ENCODE measurements at regions not wholly inside any gene's neighbourhood (a gene's known extent, or its start where the extent isn't known, plus 50 kb on each side); places are given as distances from the start of the nearest gene placed in this dataset.

DNA sequence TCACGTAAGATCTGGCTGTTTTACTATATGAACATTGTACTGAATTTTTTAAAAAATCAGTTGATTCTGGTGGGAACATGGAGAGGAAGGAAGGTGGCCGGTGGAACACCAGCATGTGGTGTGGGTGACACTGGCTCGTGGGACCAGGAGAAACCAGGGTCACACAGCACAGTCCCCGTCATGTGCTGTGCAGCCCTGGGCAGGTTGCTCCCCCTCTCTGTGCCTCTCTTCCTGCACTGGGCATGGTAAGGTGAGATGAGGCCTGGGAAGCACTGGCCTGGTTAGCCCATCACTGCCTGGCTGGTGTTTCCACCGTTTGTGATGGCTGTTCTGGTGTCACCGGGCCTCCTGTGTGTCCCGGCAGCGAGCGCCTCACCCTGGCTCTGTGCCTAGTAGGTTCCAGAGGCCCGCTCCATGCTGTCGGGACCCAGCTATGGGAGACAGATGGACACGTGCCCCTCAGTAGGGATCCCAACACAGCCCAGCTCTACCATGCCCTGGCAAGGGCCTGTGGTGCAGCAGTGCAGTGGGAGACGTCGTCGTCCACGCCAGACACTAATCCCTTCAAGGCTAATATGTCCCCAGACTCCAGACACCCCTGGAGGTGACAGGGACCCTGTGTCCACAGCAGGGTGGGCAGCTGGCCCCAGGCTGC lies 88.2 kb upstream of the LINC01488 start:
- no peak for DNase-seq (ENCODE audit: low read depth)

DNA sequence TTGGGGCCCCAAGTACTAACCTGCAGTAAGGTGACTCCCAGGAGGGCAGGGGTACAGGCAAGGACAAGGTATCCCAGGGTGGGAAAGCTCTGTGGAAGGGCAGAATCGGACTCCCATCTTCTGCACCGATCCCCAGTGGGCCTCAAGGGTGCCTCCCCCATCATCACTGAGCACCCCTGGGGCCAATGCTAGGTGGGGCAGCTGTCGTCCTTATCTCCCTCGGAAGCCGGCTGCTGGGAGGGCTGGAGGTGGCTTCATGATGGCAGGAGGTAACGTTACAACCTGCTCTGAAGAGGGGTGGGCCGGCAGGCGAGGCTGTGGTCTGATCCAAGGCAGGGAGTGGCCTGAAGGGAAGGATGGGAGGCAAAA lies 87.6 kb upstream of the LINC01488 start:
- no peak for DNase-seq (ENCODE audit: low read depth)

DNA sequence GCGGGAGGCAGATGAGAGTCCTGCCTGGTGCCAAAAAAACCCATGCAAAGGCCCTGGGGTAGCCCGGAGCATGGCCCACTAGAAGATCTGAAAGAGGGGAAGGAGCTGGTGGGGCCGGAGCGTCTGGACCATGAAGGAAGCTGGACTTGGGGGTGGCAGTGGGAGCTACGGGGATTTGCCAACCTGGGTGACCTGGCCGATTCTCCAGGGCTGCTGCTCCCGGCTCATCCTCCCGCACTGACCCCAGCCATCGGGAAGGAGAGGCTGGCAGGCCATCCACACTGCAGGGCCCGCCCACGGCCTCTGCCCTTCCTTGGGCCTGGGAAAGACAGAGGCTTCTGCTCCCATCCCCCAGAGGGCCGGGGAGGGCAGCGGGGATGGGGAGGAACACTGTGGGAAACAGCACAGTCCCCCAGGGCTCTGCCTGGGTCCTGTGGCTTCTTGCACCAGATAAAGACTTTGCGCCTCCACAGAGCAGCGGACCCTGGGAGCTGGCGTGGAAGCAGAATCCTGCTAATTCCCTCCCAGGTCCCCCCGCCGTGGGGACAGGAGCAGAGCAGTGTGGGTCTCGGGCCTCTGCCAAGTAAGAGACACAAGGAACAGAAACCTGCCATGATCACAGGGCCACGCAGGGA lies 87.1 kb upstream of the LINC01488 start:
- no peak for DNase-seq (ENCODE audit: low read depth)

DNA sequence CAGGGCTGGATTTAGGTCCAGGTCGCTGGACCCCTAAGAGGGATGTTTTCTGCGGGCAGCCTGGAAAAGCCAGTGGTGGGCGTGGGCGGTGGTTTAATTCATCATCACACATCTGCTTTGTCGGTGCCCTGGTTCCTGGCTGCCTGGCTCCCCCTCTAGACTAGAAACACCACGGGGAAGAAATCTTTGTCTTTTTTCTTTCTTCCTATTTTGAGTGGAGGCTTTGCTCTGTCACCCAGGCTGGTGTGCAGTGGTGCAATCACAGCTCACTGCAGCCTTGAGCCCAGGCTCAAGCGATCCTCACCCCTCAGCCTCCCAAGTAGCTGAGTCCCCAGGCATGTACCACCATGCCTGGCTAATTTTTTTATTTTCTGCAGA lies 86.6 kb upstream of the LINC01488 start:
- no peak for DNase-seq (ENCODE audit: low read depth)

DNA sequence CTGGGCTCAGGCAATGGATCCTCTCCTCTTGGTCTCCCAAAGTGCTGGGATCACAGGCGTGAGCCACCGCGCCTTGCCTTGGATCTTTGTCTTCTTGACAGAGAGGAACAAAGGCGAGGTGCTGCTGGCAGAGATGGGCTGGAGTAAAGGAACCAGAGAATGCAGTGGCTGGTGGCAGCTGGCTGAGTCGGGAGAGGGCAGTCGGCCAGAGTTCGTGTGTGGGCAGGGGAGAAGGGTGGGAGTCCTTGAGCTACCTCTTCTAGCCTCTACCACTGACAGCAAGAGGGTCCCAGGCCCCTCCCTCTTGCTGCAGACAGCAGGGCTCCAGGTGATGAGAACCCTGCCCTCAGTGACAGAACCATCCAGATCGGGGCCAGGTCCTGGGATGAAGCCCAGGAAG lies 86.2 kb upstream of the LINC01488 start:
- DNase-seq (ENCODE audit: low read depth): no peak

DNA sequence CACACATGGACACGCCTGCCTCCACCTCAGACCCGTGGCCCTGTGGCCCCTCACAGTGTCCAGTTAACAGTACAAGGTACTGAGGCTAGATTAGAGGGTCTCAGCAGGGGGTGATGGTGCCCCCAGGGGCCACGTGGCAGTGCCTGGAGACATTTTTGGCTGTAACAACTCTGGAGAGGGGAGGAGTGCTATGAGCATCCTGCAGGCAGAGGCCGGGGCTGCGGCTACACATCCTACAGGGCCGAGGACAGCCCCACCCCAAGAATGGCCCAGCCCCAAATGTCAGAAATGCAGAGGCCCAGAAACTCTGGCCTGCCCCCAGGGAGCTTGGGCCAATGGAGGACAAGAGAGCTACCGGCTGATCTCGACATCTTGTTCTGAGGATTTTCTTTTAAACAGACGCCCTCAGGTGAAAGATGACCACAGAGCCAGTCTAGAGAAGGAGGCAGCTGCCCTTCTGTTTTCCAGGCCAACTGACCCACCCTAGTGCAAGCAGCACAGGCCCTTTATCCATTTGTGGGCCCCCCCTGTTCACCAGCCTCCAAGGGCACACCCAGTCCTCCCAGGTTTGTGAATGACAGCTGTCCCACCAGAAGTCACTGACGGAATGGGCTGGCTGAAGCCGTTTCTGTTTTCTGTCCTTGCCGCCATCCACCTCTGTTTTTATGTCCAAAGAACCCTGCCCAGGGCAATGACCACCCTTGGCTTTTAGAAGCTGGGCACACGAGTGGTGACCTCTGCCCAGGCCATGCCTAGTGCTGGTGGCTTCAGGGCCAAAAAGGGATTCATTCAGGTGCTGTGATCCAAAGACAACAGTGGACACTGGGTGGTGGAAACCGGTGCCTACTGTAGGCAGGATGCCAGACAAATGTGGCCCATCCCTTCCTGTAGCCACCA lies 85.2 kb upstream of the LINC01488 start:
- DNase-seq (ENCODE audit: low read depth): no peak

DNA sequence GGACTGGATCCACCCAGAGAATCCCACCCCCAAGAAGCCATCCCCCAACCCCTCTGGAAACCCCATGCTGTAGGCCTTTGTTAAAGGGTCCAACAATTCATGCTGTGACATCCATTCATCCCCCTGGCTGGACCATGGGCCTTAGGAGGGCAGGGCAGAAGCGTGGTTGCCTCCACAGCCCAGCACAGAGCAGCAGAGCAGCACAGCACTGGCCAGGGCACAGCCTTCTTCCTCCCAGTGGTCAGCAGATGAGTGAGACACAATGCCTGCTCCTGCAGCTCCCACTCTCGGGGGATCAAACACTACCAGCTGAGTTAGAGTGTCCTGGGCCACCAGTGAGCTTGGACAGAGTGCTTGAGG lies 84.5 kb upstream of the LINC01488 start:
- DNase-seq (ENCODE audit: low read depth): no peak

DNA sequence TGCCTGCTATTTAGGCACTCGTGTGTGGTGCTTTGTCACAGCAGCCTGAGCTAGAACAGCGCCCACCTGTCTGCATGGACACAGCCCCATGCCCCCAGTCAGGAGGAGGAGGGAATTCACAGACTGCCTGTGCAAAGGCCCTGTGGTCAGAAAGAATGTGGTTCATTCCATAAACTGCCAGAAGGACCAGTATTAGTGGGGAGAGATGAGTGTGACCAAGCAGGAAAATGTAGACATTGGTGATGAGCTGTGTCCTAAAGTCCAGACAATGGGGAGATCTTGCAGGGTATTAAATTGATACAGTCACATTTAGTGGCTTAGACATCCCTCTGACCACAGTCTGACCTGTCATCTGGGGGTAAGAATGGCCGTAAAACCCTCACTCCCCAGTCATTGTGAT lies 83.7 kb upstream of the LINC01488 start:
- DNase-seq (ENCODE audit: low read depth): no peak

DNA sequence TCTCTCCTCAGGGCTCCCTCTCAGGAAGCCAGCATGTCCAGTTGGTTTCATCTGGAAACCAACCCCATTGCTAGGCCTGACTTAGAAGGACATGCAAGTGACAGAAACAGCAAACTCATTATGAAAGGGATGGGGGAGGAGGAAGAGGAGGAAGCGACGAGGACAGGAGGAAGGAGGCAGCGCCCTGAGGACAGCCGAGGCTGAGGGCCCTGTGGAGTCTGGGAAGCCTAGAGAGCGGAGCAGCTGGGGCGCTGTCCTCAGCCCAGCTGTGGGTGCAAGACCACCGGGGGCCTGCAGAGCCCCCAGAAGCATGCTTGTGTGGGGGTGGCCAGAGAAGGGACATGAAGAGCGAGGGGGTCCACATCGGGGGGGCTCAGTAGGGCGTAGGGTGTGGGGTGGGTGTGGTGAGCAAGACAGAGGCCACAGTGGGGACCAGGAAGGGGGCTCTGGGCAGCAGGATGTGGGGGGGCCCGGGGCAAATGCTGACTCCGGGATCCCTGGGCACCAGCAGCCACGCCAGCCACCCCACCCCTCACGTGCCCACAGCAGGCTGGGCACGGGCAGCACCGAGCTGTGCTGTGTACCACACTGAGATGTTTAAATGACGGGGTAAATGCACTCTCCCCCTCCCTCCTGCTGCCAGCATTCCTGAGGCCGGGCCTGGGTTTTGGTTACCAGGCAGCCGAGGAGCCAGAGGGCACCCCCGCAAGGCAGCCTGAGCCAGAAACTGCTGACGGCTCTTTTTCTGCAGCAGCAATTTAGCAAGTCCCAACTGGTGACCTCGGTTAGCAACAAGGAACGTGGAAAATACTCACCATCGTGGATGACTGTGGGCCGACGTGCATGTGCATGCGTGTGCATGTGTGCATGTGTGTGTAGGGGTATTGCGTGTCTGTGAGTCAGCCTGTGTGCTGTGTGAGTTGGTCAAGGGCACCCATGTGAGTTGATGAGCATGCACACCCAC lies 82.7 kb upstream of the LINC01488 start:
- peak; percentile 61 for DNase-seq (ENCODE audit: low read depth)

DNA sequence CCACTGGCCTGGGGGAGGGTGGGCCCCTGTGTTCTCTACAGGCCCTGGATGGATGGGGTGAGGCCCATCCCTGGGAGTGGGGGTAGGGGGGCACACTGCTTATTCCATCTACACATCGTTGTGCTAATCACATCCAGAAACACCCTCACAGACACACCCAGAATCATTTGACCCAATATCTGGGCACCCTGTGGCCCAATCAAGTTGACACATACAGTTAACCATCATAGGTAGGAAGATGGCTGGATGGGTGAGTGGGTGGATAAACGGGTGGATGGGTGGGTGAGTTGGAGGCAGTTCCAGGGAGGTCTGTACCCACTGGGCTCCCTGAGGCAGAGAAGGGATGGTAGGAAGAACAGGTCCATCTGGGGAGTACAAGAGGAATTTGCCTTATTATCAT lies 81.3 kb upstream of the LINC01488 start:
- DNase-seq (ENCODE audit: low read depth): no peak

DNA sequence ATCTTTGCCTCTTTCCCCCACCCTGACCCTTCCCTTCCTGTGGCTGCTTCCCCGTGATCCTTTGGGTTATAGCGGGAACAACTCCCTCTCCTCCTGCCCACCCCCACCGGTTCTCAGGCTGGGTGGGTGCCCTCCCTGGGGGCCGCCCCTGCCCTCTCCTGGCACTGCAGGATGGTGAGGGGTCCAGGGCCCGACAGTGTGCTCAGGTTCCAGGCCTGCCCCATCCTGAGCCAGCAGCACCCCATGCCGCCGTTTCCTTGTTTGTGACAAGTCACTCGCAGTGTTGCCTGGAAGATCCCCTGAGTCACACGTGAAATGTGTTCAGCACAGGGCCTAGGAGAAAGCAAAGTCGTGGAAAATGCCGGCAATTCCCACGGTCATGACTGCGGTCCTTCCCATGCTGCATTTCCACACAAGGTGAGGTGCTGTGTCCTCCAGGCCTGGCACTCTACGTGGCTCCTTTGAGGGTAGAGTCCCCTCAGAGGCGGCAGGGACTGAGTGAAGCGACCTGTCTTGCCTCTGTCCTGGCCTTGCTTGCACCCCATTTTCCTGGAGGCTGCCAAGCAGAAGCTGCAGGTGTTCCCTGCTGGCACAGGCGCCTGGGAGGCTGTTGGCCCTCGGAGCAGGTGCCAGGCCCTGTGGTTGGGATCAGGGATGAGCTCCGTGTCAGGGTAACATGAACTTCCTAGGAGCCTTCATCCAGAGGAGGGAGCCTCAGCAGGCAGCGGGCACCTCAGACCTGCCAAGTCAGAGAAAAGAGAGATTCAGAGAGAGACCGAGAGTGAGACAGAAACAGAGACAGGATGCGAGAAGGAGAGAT lies 80.5 kb upstream of the LINC01488 start:
- DNase-seq (ENCODE audit: low read depth): no peak

DNA sequence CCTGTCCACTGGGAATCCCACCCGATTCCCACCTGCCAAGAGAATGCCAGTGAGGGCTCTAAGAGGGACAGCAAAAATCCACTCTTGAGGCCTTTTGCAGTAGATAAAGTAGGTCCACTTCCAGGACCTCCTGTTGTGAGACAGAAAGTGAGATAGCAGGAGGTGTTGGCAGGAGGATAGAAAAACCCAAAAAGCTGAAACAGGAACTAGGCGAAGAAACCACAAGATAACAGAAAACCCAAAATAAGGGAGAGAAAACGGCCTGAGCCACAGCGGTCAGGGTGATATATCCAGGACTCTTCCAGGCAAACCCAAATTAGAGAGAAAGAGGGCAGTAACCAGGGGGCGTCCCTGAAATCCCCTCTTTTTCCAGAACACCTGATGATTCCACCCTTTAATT lies 79.7 kb upstream of the LINC01488 start:
- no peak for DNase-seq (ENCODE audit: low read depth)

DNA sequence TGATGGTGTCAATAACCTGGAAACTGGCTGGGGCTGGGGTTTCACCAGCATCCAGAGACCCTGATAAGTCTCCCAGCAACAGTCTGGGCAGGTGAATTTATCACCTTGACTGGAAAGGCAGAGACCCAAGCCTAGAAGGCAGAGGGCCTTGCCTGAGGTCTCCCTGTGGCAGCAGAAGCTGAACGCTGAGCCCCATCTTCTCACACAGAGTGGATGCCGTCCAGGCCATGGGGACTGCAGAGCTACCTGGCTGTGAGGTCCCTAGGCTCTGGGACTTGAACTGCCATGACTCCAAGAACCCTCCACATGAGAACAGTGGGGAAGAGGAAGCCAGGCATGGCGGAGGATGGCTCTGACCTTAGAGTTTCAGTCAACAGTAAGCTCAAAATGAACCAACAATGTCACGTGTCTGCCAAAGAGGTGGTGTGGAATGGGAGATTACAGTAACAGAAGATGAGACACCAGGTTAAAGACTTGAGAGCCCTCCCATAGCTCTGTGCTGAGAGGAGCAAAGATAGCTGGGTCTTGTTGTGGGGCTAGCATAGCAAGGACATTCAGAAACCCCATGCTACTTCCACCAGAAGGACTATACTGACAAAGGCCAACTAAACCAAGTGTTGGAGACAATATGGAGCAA lies 79.1 kb upstream of the LINC01488 start:
- DNase-seq (ENCODE audit: low read depth): no peak

DNA sequence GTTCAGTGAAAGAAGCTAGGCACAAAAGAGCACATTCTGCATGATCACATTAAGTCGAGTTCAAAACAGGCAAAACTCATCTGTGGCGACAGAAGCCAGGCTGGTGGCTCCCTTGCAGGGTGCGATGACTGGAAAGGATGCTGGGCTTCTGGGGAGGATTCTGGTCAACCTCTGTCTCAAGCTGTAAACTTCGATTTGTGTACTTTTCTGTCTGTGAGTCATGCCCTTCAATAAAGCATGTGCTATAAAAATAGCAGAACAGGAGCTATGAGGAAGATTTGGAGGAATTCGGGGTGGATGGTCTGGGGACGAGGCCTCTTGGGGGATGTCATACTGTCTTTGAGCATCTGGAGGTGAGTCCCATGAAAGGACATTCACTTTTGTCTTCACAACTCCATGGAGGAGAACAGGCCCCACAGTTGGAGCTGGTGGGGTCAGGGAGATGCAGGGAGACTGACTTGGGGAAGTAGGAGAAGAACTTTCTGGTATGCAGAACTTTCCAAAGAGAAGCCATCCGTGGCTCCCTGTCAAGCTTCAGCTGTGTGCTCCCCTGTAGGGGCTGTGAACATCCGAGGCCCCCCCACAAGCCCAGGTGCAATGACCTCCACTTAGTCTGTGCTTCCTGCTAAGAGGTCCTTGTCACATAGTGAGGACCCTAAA lies 77.8 kb upstream of the LINC01488 start:
- no peak for DNase-seq (ENCODE audit: low read depth)

DNA sequence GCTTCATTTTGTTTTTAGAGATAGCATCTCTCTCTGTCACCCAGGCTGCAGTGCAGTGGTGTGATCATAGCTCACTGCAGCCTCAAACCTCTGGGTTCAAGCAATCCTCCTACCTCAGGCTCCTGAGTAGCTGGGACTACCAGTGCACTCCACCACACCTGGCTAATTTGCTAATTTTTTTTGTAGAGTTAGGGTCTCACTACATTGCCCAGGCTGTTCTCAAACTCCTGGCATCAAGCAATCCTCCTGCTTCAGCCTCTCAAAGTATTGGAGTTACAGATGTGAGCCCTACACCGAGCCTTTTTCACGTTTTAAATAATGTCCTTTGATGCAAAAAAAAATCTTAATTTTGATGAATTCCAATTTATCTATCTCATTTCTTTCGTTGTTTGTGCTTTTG lies 75.4 kb upstream of the LINC01488 start:
- DNase-seq (ENCODE audit: low read depth): no peak

DNA sequence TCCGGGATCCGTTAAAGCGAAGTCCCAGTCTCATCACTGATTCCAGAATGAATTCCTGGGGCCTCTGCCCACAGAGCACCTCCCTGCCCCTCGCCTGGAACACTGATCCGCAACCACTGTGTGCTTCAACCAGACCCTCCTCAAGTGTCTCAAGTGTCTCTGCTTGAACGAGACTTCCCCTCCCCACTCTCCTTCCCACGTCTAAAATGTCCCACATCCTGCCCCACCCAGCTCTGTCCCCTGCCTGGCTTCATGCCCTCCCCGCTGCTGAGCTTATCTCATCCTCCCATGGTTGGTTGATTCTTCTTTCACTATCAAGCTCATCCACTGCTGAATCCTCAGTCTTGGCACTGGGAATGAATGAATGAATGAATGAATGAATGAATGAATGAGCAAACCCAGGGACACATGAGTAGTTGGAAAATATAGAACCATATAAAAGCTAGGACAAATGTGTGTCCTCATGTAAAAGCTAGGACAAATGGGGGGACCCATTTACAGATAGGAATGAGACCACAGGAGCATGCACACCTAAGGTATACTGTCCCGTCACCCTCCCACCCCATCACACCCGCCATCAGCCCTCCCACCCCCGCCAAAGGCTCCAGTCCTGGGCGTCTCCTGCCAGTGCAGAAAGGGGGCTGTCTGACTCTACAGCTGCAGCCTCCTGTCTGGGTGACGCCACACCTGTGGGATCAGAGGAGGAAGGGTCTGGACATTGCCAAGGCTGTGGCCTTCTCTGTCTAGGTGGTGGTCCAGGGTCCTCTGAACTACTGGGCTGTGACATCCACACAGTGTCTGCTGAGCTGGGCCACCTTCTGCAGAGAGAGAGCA lies 71.4 kb upstream of the LINC01488 start:
- DNase-seq (ENCODE audit: low read depth): peak; percentile 39

DNA sequence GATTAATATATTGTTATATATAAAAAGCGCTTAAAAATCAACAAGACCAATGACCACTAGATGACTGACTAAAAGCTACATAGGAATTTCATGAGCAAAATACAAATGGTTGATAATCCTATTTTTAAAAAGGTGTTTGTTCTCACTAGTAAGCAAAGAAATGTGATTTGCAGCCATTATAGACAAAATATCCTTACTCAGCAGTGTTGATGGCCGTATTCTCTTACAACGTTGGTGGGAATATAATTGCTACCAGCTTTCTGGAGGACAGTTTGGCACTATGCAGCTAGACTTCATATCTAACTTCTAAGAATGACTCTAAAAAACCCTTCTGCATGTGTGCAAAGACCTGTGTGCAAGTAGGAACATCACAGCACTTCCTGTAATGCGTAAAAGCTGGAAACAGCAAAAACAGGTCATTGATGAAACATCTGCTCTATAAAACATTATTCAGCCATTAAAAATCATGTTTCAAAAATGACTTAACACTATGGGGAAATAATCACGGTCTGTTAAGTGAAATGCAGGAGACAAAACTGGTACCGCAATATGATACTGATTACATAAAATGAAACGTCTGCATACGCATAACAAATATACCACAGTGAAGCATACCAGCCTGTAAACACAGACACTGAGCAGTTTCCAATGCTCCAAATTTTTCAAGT lies 70.1 kb upstream of the LINC01488 start:
- no peak for DNase-seq (ENCODE audit: low read depth)

DNA sequence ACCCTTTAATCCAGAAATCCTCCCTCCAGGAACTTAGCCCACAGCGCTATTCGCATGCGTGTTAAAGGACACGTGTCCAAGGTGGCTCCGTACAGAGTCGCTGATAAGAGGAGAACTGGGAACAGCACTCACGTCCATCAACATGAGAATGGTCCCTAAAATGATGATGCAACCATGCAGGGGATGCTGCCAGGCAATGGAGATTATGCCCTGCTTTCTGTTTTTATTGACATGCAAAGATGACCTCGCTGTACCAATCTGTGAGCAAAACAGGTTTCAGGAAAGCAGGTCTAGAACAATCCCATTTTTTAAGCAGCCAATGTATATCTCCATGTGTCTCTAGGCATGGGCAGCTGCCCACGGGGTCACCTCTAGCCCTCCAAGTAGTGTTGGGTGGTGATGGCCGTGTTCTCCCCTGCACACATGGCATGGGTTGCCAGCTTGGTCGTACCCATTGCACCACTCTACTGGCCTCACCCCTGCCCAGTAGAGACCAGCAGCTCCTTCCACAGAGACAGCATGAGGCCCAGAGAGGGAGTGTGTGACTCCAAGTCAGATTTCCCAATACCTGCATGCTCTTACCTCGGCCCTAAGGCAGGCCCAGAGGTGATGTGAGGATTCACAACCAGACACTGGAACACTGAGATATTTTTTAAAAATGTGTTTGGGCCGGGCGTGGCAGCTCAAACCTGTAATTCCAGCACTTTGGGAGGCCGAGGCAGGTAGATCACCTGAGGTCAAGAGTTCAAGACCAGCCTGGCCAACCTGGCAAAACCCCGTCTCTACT lies 68.3 kb upstream of the LINC01488 start:
- no peak for DNase-seq (ENCODE audit: low read depth)

Measured in Daoy (cell line).